Kidney epithelial cell (primary cell): ENCODE measurements at regions not wholly inside any gene's neighbourhood (a gene's known extent, or its start where the extent isn't known, plus 50 kb on each side); places are given as distances from the start of the nearest gene placed in this dataset.
"Not testable (repeated sequence)": the region's sequence is repeated elsewhere in the genome, so short reads cannot be mapped to it uniquely, and the experiment has no call there.

Experiments
- DNase-seq: peaks from one replicate; pipeline ENCODE4 v3.0.0-alpha.2; 2010; ENCODE audit warnings: low read depth
- H3K27me3 ChIP-seq: 2 replicates; pipeline ENCODE4 v1.6.0; 2011; ENCODE audit warnings: low read length; ENCODE audit not compliant: control insufficient read depth, insufficient read depth
- H3K36me3 ChIP-seq: 2 replicates; pipeline ENCODE4 v1.5.1; 2011; ENCODE audit warnings: low read length; ENCODE audit not compliant: control insufficient read depth, insufficient read depth
- H3K4me3 ChIP-seq: 2 replicates; pipeline ENCODE4 v1.5.1; 2011; ENCODE audit warnings: low read depth, mild to moderate bottlenecking, control low read depth, low read length
- TF ChIP-seq, protein P1 (sequence below): IDR thresholded peaks from 2 replicates; pipeline ENCODE4 v1.5.1; 2011; ENCODE audit warnings: mild to moderate bottlenecking, moderate library complexity, low read length, control low read depth, inconsistent platforms; ENCODE audit not compliant: insufficient read depth, poor library complexity, severe bottlenecking

DNA sequence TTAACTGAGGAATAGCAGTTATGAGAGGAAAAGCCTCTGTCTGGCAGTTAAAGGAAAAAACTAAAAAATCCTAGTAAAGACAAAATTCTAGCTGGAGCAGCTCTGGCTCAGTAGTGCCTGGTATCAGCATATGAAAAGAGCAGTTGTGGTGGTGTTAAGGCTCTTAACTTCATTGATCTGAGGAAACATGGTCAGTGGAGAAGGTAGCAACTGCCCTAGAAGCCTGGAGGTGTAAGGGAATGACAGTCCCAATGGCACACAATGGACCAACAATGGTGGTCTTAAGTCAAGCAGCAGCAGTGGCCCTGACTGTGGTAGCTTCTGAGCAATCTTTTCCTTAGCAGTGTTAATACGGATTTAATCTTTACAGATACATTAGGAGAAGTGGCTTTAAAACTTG, 189.6 kb upstream of the POF1B start:
- H3K36me3 ChIP-seq, result no peaks in the 10 kb centered on the region
- no peak overlapping the region for H3K4me3 ChIP-seq
- TF ChIP-seq, protein P1, sequence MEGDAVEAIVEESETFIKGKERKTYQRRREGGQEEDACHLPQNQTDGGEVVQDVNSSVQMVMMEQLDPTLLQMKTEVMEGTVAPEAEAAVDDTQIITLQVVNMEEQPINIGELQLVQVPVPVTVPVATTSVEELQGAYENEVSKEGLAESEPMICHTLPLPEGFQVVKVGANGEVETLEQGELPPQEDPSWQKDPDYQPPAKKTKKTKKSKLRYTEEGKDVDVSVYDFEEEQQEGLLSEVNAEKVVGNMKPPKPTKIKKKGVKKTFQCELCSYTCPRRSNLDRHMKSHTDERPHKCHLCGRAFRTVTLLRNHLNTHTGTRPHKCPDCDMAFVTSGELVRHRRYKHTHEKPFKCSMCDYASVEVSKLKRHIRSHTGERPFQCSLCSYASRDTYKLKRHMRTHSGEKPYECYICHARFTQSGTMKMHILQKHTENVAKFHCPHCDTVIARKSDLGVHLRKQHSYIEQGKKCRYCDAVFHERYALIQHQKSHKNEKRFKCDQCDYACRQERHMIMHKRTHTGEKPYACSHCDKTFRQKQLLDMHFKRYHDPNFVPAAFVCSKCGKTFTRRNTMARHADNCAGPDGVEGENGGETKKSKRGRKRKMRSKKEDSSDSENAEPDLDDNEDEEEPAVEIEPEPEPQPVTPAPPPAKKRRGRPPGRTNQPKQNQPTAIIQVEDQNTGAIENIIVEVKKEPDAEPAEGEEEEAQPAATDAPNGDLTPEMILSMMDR, result no peak
- no peak for DNase-seq
- no peaks in the 10 kb centered on the region for H3K27me3 ChIP-seq

GRCh38 chrX:85561231-85561630, 181.8 kb upstream of the POF1B start:
- Histone ChIP-seq H3K4me3 (no peak overlapping the region), H3K36me3 (no peaks in the 10 kb centered on the region), H3K27me3 (no peaks in the 10 kb centered on the region)
- TF ChIP-seq, protein P1, result no peak
- no peak for DNase-seq

GRCh38 chrX:85544609-85545008, 165.1 kb upstream of the POF1B start:
- TF ChIP-seq, protein P1, result peak; percentile 29
- no peak overlapping the region for H3K4me3 ChIP-seq

DNA sequence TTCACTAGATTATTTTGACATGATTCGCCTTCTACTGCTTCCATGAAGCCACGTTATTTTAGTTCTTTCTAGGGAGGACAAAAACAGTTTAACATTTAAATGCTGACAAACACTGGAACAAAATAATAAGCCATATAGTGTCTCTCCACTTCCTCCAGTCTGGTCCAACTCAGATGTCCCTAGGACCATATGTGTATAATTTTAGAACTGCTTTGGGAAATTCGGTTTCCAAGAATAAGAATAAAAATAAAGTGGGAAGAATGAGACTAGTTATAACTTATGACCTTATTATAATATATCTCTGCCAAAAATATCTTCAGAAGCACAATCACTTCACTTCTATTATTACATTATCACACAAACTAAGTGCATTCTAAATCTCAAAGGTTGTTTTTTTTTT, 164.4 kb upstream of the POF1B start:
- no peaks in the 10 kb centered on the region for H3K27me3 ChIP-seq
- no peak for DNase-seq
- no peak overlapping the region for H3K4me3 ChIP-seq
- no peaks in the 10 kb centered on the region for H3K36me3 ChIP-seq
- TF ChIP-seq, protein P1, result no peak

More at GRCh38 chrX:85544609-85545008, 165.1 kb upstream of the POF1B start:
- DNase-seq, result no peak
- Histone ChIP-seq H3K36me3 (no peaks in the 10 kb centered on the region), H3K27me3 (no peaks in the 10 kb centered on the region)

GRCh38 chrX:85529141-85529540, 149.7 kb upstream of the POF1B start:
- H3K36me3 ChIP-seq, DNase-seq, H3K4me3 ChIP-seq, H3K27me3 ChIP-seq: not testable (repeated sequence)

- DNase-seq, result no peak
- TF ChIP-seq, protein P1, result no peak
- H3K4me3 ChIP-seq, result no peak overlapping the region
- no peaks in the 10 kb centered on the region for H3K27me3 ChIP-seq
- H3K36me3 ChIP-seq, result no peaks in the 10 kb centered on the region
Measured at GRCh38 chrX:85517994-85518718, 138.7 kb upstream of the POF1B start.
